H1 (cell line): ENCODE measurements at regions not wholly inside any gene's neighbourhood (a gene's known extent, or its start where the extent isn't known, plus 50 kb on each side); places are given as distances from the start of the nearest gene placed in this dataset.

ENCODE experiments used
- CTCF ChIA-PET: fragments of 300-600 bp; sonication (Branson Sonifier 250); formaldehyde crosslinking; loops from one replicate; lab custom pipeline; 2021; ENCODE audit not compliant: partially characterized antibody; lab: Charles Lee
- POLR2A ChIA-PET: fragments of 300-600 bp; sonication (Branson Sonifier 250); formaldehyde crosslinking; loops from one replicate; lab custom pipeline; 2021; ENCODE audit warnings: inconsistent platforms; ENCODE audit not compliant: partially characterized antibody; lab: Charles Lee
- DNase-seq, 2 experiments: peaks; one replicate each; pipeline versions ENCODE4 v3.0.0 to v3.0.0-alpha.2; 2010 to 2022; ENCODE audit warnings: low spot score in 2 of 2, low read depth in 1 of 2, mixed read lengths in 1 of 2
- FAIRE-seq: peaks from 2 replicates; lab custom pipeline; 2011; peaks lifted over from hg19 to GRCh38; lab: Jason Lieb, UNC
- H2AFZ ChIP-seq: 2 replicates; pipeline ENCODE4 v1.8.1; 2012; ENCODE audit warnings: low read length, inconsistent platforms
- H2AK5ac ChIP-seq: 2 replicates; pipeline ENCODE4 v1.6.1; 2013; ENCODE audit warnings: low read depth, low read length
- H2BK120ac ChIP-seq: replicated peaks from 2 replicates; pipeline ENCODE3; 2013; ENCODE audit warnings: low read depth, low read length, inconsistent platforms
- H2BK12ac ChIP-seq: 2 replicates; pipeline ENCODE4 v1.6.1; 2013; ENCODE audit warnings: low read depth, low read length
- H2BK15ac ChIP-seq: 2 replicates; pipeline ENCODE4 v1.6.1; 2013; ENCODE audit warnings: low read length
- H2BK20ac ChIP-seq: 2 replicates; pipeline ENCODE4 v1.6.1; 2013; ENCODE audit warnings: low read length
- H2BK5ac ChIP-seq: 2 replicates; pipeline ENCODE4 v1.6.1; 2013; ENCODE audit warnings: low read depth, low read length
- H3K14ac ChIP-seq: 2 replicates; pipeline ENCODE4 v1.6.1; 2013; ENCODE audit warnings: inconsistent platforms; ENCODE audit not compliant: insufficient read length
- H3K18ac ChIP-seq: 2 replicates; pipeline ENCODE4 v1.6.1; 2013; ENCODE audit warnings: low read length; ENCODE audit errors: extremely low read depth
- H3K23ac ChIP-seq: 2 replicates; pipeline ENCODE4 v1.6.1; 2013; ENCODE audit warnings: inconsistent platforms; ENCODE audit not compliant: insufficient read length
- H3K23me2 ChIP-seq: 2 replicates; pipeline ENCODE4 v1.6.1; 2013; ENCODE audit warnings: low read depth, low read length
- H3K27ac ChIP-seq: 2 replicates; pipeline ENCODE4 v1.6.1; 2011; ENCODE audit warnings: low read depth, low read length, inconsistent platforms
- H3K27me3 ChIP-seq, 4 experiments: replicated peaks in 1 of 4; 1 replicate in 1 of 4; 2 replicates in 3 of 4; pipeline versions ENCODE4 v1.6.1 to v1.8.1; 2011 to 2013; ENCODE audit warnings: low read length in 3 of 4, mild to moderate bottlenecking in 3 of 4, inconsistent platforms in 2 of 4, mixed read lengths in 2 of 4, moderate library complexity in 1 of 4; ENCODE audit not compliant: control insufficient read depth in 3 of 4, insufficient read depth in 3 of 4; ENCODE audit errors: extremely low read depth in 1 of 4
- H3K36me3 ChIP-seq, 4 experiments: 2 replicates each; pipeline versions ENCODE4 v1.6.1 to v1.8.1; 2011 to 2013; ENCODE audit warnings: mild to moderate bottlenecking in 4 of 4, low read length in 3 of 4, moderate library complexity in 2 of 4, control low read depth in 1 of 4, inconsistent platforms in 1 of 4; ENCODE audit not compliant: insufficient read depth in 4 of 4, control insufficient read depth in 2 of 4
- H3K4ac ChIP-seq: replicated peaks from 2 replicates; pipeline ENCODE3; 2013; ENCODE audit warnings: low read length, low read depth, mixed read lengths, inconsistent platforms; ENCODE audit not compliant: insufficient read length
- H3K4me1 ChIP-seq, 4 experiments: replicated peaks in 1 of 4; 1 replicate in 1 of 4; 2 replicates in 3 of 4; pipeline versions ENCODE4 v1.6.1 to v1.8.1; 2011 to 2013; ENCODE audit warnings: low read length in 3 of 4, inconsistent platforms in 2 of 4, mixed read lengths in 1 of 4; ENCODE audit not compliant: insufficient read depth in 4 of 4, control insufficient read depth in 3 of 4
- H3K4me2 ChIP-seq, 2 experiments: 2 replicates each; pipeline versions ENCODE4 v1.6.1 to v1.8.1; 2011 to 2013; ENCODE audit warnings: low read depth in 2 of 2, low read length in 2 of 2, control low read depth in 1 of 2, inconsistent platforms in 1 of 2, mild to moderate bottlenecking in 1 of 2; ENCODE audit not compliant: insufficient read depth in 1 of 2
- H3K4me3 ChIP-seq, 4 experiments: fragments of 200-600, 300-600 bp in 1 of 4; sonication (generic), shearing (Covaris generic), sonication (Bioruptor Twin) in 1 of 4; 2 replicates each; pipeline versions ENCODE4 v1.5.1 to v1.8.1; 2011 to 2016; ENCODE audit warnings: low read length in 4 of 4, low read depth in 3 of 4, control low read depth in 2 of 4, inconsistent platforms in 2 of 4, mild to moderate bottlenecking in 2 of 4, mixed read lengths in 1 of 4, moderate library complexity in 1 of 4; ENCODE audit not compliant: insufficient read depth in 2 of 4; ENCODE audit errors: extremely low read depth in 1 of 4
- H3K56ac ChIP-seq: replicated peaks from 2 replicates; pipeline ENCODE3; 2013; ENCODE audit warnings: low read depth, mild to moderate bottlenecking, mixed read lengths, low read length, inconsistent platforms; ENCODE audit not compliant: insufficient read length
- H3K79me1 ChIP-seq: 2 replicates; pipeline ENCODE4 v1.6.1; 2013; ENCODE audit warnings: low read depth, low read length, control low read depth
- H3K79me2 ChIP-seq, 2 experiments: 2 replicates each; pipeline versions ENCODE4 v1.6.1 to v1.8.1; 2012 to 2013; ENCODE audit warnings: low read length in 2 of 2, mild to moderate bottlenecking in 2 of 2, inconsistent platforms in 1 of 2; ENCODE audit not compliant: insufficient read depth in 2 of 2, control insufficient read depth in 1 of 2
- H3K9ac ChIP-seq, 4 experiments: replicated peaks in 1 of 4; 1 replicate in 1 of 4; 2 replicates in 3 of 4; pipeline versions ENCODE4 v1.6.1 to v1.8.1; 2011 to 2013; ENCODE audit warnings: low read depth in 3 of 4, low read length in 3 of 4, control low read depth in 2 of 4, mild to moderate bottlenecking in 2 of 4, moderate library complexity in 2 of 4, inconsistent platforms in 1 of 4; ENCODE audit errors: extremely low read depth in 1 of 4
- H3K9me3 ChIP-seq, 2 experiments: 2 replicates each; pipeline versions ENCODE4 v1.6.1 to v1.8.1; 2012 to 2013; ENCODE audit warnings: mild to moderate bottlenecking in 2 of 2, moderate library complexity in 2 of 2, control low read depth in 1 of 2, inconsistent platforms in 1 of 2, low read depth in 1 of 2, low read length in 1 of 2, mixed read lengths in 1 of 2; ENCODE audit not compliant: insufficient read depth in 2 of 2
- H4K20me1 ChIP-seq, 2 experiments: replicated peaks in 1 of 2; 2 replicates each; pipeline versions ENCODE3 to v1.8.1; 2011 to 2013; ENCODE audit warnings: inconsistent platforms in 2 of 2, low read length in 2 of 2, mild to moderate bottlenecking in 1 of 2; ENCODE audit not compliant: insufficient read depth in 2 of 2, control insufficient read depth in 1 of 2
- H4K5ac ChIP-seq: 2 replicates; pipeline ENCODE4 v1.6.1; 2013; ENCODE audit warnings: low read length, low read depth, mixed read lengths, inconsistent platforms; ENCODE audit not compliant: insufficient read length
- H4K8ac ChIP-seq: 2 replicates; pipeline ENCODE4 v1.8.0; 2013; ENCODE audit warnings: mild to moderate bottlenecking, moderate library complexity, low read length, inconsistent platforms; ENCODE audit not compliant: insufficient read depth; ENCODE audit errors: extremely low read depth
- H4K91ac ChIP-seq: replicated peaks from 2 replicates; pipeline ENCODE3; 2013; ENCODE audit warnings: low read length, mixed read lengths, inconsistent platforms; ENCODE audit not compliant: insufficient read length
- ASH2L ChIP-seq: fragments of 200-600, 300-600 bp; sonication (generic); IDR thresholded peaks from one replicate; pipeline ENCODE4 v1.7.1; 2017; ENCODE audit warnings: low read length
- EP300 ChIP-seq, 2 experiments: IDR thresholded peaks; 1 replicate in 1 of 2; 2 replicates in 1 of 2; pipeline ENCODE4 v1.6.1; 2011 to 2012; ENCODE audit warnings: low read depth in 2 of 2, low read length in 2 of 2, mild to moderate bottlenecking in 2 of 2, borderline replicate concordance in 1 of 2, inconsistent platforms in 1 of 2, moderate library complexity in 1 of 2
- EZH2 ChIP-seq: fragments of 200-600 bp; sonication (generic); IDR thresholded peaks from 2 replicates; pipeline ENCODE4 v1.7.1; 2012; ENCODE audit warnings: low read depth, mild to moderate bottlenecking, moderate library complexity, low read length, inconsistent platforms; ENCODE audit not compliant: severe bottlenecking
- FOSL1 ChIP-seq: IDR thresholded peaks from 2 replicates; pipeline ENCODE4 v1.6.1; 2011; ENCODE audit warnings: mild to moderate bottlenecking, low read depth, low read length, moderate library complexity; ENCODE audit not compliant: insufficient read depth
- GABPA ChIP-seq: IDR thresholded peaks from 2 replicates; pipeline ENCODE4 v1.6.1; 2011; ENCODE audit warnings: mild to moderate bottlenecking, low read length, moderate library complexity, borderline replicate concordance; ENCODE audit not compliant: insufficient read depth
- HDAC6 ChIP-seq: IDR thresholded peaks from one replicate; pipeline ENCODE4 v1.7.1; 2012; ENCODE audit warnings: low read depth, mild to moderate bottlenecking, inconsistent platforms, low read length, moderate library complexity
- JUN ChIP-seq: IDR thresholded peaks from 2 replicates; pipeline ENCODE4 v1.6.1; 2011; ENCODE audit warnings: low read depth, mild to moderate bottlenecking, improper control_type of control experiment, low read length
- KDM5A ChIP-seq: fragments of 200-600 bp; IDR thresholded peaks from 2 replicates; pipeline ENCODE4 v1.7.1; 2012; ENCODE audit warnings: mild to moderate bottlenecking, low read length, inconsistent platforms, mixed read lengths
- RXRA ChIP-seq: IDR thresholded peaks from 2 replicates; pipeline ENCODE4 v1.6.1; 2011; ENCODE audit warnings: low read depth, mild to moderate bottlenecking, low read length, moderate library complexity; ENCODE audit not compliant: insufficient read depth
- SP2 ChIP-seq: IDR thresholded peaks from 2 replicates; pipeline ENCODE4 v1.6.1; 2012; ENCODE audit warnings: mild to moderate bottlenecking, low read length, inconsistent platforms
- SP4 ChIP-seq: IDR thresholded peaks from 2 replicates; pipeline ENCODE4 v1.6.1; 2012; ENCODE audit warnings: low read length, inconsistent platforms
- SUZ12 ChIP-seq: fragments of 200-600 bp; sonication (generic); IDR thresholded peaks from 2 replicates; pipeline ENCODE4 v1.6.1; 2012; ENCODE audit warnings: mild to moderate bottlenecking, inconsistent platforms, low read length, moderate library complexity, mixed read lengths
- YY1 ChIP-seq: IDR thresholded peaks from 2 replicates; pipeline ENCODE4 v1.6.1; 2011; ENCODE audit warnings: low read depth, mild to moderate bottlenecking, low read length
- ZNF274 ChIP-seq: IDR thresholded peaks from 2 replicates; pipeline ENCODE4 v1.7.0; 2012; ENCODE audit warnings: low read length, borderline replicate concordance; ENCODE audit errors: extremely low read depth
- WGBS, 2 experiments: shearing (Covaris generic) in 1 of 2; methylation state at CpG; one replicate each; pipeline versions ENCODE4 v1.1.6 to v1.1.7; 2013 to 2015; ENCODE audit warnings: low lambda C conversion rate in 2 of 2, mixed read lengths in 2 of 2, inconsistent platforms in 1 of 2, low coverage in 1 of 2, missing lambda C conversion rate in 1 of 2; ENCODE audit not compliant: insufficient replicate concordance in 2 of 2, insufficient coverage in 1 of 2, insufficient read length in 1 of 2; ENCODE audit errors: extremely low coverage in 1 of 2, missing lambda C conversion rate in 1 of 2; 5-methylcytosine and 5-hydroxymethylcytosine counted together
- TF ChIP-seq, protein P1 (sequence below): IDR thresholded peaks from 2 replicates; pipeline ENCODE4 v1.6.1; 2012; ENCODE audit warnings: inconsistent platforms

DNA sequence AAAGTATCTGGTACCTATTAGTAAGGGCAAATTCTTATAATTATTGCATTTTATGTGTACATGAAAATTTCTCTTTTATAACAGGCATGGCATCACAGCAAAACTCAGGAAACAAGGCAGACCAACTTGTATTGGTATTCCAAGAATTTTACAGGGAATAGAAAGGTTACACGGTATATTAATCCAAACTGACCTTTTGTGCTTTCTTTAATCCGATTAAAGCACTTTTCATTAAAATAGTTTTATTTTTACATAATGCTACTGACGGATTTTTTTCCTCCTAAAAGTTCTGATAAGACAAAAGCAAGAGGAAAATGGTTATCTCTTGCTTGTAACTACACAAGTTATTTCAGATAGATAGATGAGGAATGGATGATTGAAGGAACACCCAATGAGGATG lies 137.0 kb upstream of the SLCO3A1 start:
- Histone ChIP-seq H2BK120ac (no peak overlapping the region), H3K36me3 (no peaks in the 10 kb centered on the region), H4K91ac (no peak overlapping the region), H3K4me1 (no peaks in the 10 kb centered on the region), H2BK5ac (no peak overlapping the region), H2AK5ac (no peak overlapping the region), H3K4ac (no peak overlapping the region), H3K14ac (no peak overlapping the region), H3K56ac (no peak overlapping the region), H4K20me1 (no peaks in the 10 kb centered on the region), H2BK20ac (no peak overlapping the region), H3K23ac (no peak overlapping the region), H3K18ac (no peak overlapping the region), H3K9me3 (no peaks in the 10 kb centered on the region), H3K79me1 (no peaks in the 10 kb centered on the region), H4K5ac (no peak overlapping the region), H2BK12ac (no peak overlapping the region), H2AFZ (no peak overlapping the region), H3K9ac (no peak overlapping the region), H3K27me3 (no peaks in the 10 kb centered on the region), H3K4me3 (no peak overlapping the region), H3K23me2 (no peaks in the 10 kb centered on the region), H3K4me2 (no peak overlapping the region), H2BK15ac (no peak overlapping the region), H3K79me2 (no peaks in the 10 kb centered on the region), H4K8ac (no peak overlapping the region), H3K27ac (no peak overlapping the region)
- DNase-seq (no peak), FAIRE-seq (no peak)
- CTCF ChIA-PET = interaction anchor here (2.5 kb wide), 1 partner anchor 10 kb away, joined by 9 read pairs; no protein-coding TSS in a partner anchor
- whole genome bisulfite sequencing, 2 experiments = 86% methylated on average over 3 of the region's 3 CpGs; no CpG with 5 or more reads in 1 of the 2 experiments
- POLR2A ChIA-PET = no interaction called here
- TF ChIP-seq GABPA (no peak), FOSL1 (no peak), HDAC6 (no peak), ZNF274 (no peak), SP2 (no peak), YY1 (no peak), SUZ12 (no peak), ASH2L (no peak), RXRA (no peak), EZH2 (no peak), JUN (no peak), SP4 (no peak), KDM5A (no peak), EP300 (IDR thresholded peaks at IDR 0.05; ENCODE audit: borderline replicate concordance in 1 of 2, low read depth in 2 of 2, low read length in 2 of 2) (no peak)
- TF ChIP-seq, protein P1, sequence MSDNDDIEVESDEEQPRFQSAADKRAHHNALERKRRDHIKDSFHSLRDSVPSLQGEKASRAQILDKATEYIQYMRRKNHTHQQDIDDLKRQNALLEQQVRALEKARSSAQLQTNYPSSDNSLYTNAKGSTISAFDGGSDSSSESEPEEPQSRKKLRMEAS = no peak
